ENCODE measurements at regions not wholly inside any gene's neighbourhood (a gene's known extent, or its start where the extent isn't known, plus 50 kb on each side); places are given as distances from the start of the nearest gene placed in this dataset.

- Histone ChIP-seq H3K4me3 (no peak overlapping the region), H3K27me3 (peaks cover 0 to 22% of the 10 kb centered on the region in 2 donors), H3K36me3 (no peaks in the 10 kb centered on the region), H3K27ac (no peak overlapping the region), H3K9me3 (no peaks in the 10 kb centered on the region), H3K4me1 (peaks cover 0 to 14% (median 6%) of the 10 kb centered on the region in 4 donors)
- intact Hi-C loops (cut with DNase I; ENCODE audit: low total_unique reads), result no loop called here
- DNase-seq, result no peak
- TF ChIP-seq, protein P1, sequence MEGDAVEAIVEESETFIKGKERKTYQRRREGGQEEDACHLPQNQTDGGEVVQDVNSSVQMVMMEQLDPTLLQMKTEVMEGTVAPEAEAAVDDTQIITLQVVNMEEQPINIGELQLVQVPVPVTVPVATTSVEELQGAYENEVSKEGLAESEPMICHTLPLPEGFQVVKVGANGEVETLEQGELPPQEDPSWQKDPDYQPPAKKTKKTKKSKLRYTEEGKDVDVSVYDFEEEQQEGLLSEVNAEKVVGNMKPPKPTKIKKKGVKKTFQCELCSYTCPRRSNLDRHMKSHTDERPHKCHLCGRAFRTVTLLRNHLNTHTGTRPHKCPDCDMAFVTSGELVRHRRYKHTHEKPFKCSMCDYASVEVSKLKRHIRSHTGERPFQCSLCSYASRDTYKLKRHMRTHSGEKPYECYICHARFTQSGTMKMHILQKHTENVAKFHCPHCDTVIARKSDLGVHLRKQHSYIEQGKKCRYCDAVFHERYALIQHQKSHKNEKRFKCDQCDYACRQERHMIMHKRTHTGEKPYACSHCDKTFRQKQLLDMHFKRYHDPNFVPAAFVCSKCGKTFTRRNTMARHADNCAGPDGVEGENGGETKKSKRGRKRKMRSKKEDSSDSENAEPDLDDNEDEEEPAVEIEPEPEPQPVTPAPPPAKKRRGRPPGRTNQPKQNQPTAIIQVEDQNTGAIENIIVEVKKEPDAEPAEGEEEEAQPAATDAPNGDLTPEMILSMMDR (IDR thresholded peaks at IDR 0.05), result no peak
Measured at GRCh38 chr10:131433568-131433967, 122.0 kb upstream of the TCERG1L start.

GRCh38 chr10:131435232-131435631 lies 123.7 kb upstream of the TCERG1L start:
- no peak overlapping the region for H3K27ac ChIP-seq
- peaks cover 0 to 14% (median 6%) of the 10 kb centered on the region in 4 donors for H3K4me1 ChIP-seq
- TF ChIP-seq, protein P1 (IDR thresholded peaks at IDR 0.05), result no peak
- H3K9me3 ChIP-seq, result no peaks in the 10 kb centered on the region
- no peak overlapping the region for H3K4me3 ChIP-seq
- H3K36me3 ChIP-seq, result no peaks in the 10 kb centered on the region
- intact Hi-C loops (cut with DNase I; ENCODE audit: low total_unique reads), result no loop called here
- H3K27me3 ChIP-seq, result peaks cover 0 to 25% of the 10 kb centered on the region in 2 donors
- DNase-seq, result no peak

DNA sequence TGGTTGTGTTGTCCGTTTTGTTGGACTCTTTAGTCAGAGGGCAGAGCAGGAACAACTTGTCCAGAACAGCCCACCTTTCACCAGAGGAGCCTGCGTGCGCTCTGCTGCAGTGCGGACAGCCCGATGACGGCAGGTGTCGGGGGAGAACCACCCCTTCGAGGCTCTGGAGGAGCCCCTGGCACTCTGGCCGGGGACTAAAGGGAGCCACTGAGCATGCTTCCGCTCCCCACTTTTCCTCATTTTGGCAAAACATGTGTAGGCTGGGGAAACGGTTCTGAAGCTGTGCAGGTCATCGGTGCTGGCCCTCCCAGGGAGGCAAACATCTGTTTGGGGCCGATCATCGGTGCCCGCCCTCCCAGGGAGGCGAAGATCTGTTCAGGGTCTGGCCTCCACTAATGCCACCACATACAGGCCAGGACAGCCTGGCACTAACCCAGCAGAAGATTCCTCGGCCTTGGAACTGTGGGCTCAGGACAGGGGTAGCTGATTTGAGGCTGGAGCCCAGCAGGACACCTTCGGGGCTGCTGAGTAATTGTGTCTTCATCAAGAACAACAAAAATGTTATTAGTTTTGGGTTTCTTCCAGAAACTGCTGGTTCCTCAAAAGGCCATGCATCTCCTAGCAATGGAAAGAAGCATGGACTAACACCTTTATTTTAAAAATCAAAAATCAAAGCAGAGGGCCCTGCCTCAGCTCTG lies 124.4 kb upstream of the TCERG1L start:
- Histone ChIP-seq H3K4me1 (peaks cover 0 to 14% (median 6%) of the 10 kb centered on the region in 4 donors), H3K36me3 (no peaks in the 10 kb centered on the region), H3K9me3 (no peaks in the 10 kb centered on the region), H3K4me3 (no peak overlapping the region), H3K27ac (no peak overlapping the region), H3K27me3 (peaks cover 0 to 28% of the 10 kb centered on the region in 2 donors)
- TF ChIP-seq, protein P1 (IDR thresholded peaks at IDR 0.05), result no peak
- DNase-seq, result no peak
- intact Hi-C loops (cut with DNase I; ENCODE audit: low total_unique reads), result no loop called here

DNA sequence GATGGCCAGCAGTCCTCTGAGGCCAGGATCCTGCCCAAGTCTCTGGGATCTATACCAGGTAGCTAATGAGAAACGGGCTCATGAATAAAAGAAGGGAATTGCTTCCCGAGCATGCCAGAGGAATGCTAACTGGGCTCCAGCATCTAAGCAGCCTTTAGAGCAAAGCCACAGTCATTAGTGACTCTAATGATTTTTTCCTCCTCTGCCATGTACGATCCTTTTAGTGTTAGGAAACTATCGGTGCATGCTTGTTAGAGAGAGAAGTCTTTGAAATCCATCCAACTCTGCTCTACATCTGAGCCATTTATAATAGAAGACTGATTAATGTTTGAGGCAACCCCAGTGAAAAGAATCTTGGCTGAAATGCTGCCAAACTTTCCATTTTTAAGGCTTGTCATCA lies 124.9 kb upstream of the TCERG1L start:
- H3K27me3 ChIP-seq, result peaks cover 0 to 30% of the 10 kb centered on the region in 2 donors
- H3K9me3 ChIP-seq, result no peaks in the 10 kb centered on the region
- no peak for DNase-seq
- TF ChIP-seq, protein P1 (IDR thresholded peaks at IDR 0.05), result no peak
- H3K4me3 ChIP-seq, result no peak overlapping the region
- H3K27ac ChIP-seq, result no peak overlapping the region
- intact Hi-C loops (cut with DNase I; ENCODE audit: low total_unique reads), result no loop called here
- H3K36me3 ChIP-seq, result no peaks in the 10 kb centered on the region
- H3K4me1 ChIP-seq, result peaks cover 0 to 14% (median 6%) of the 10 kb centered on the region in 4 donors

DNA sequence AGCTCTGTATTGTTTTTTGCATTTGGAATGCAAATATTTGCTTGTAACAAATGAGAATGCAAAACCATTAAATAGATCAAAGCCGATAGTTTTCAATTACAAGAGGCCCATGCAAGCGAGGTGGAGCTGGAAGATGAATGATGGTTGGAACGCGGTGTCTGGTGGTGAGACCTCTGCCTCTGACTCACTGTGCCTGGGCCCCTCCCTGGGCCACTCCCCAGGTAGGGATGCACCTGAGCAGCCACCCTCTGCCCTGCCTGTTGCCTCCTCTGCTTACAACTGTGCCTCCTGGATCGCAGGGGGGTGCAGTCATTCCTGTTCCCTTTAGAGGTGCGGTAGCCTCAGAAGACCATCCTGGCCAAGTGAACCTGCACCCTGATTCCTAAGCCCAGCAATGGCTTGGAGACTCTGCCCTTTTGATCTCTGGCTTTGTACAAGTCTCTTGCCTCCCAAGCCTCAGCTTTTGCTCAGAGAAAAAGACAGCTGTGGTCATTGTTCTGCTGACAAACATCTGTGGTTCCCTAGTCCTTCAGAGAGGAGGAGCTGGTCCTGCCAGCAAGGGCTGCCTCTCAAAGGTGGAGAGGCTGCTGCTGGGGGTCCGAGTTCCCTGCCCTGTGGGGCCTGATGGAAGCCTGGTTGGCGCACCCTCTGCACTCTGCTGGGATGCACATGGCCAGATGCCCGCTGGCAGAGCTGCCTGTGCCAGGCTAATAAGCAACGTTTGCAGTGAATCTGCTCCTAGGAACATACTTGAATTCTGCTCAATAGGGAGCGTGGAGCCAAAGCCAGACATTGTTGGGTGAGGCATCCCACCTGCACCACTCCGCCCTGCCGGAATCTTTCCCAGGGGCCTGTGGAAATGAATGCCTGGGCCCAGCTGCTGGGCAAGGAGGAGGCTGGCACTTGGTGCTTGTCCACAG lies 126.3 kb upstream of the TCERG1L start:
- Histone ChIP-seq H3K27me3 (peaks cover 0 to 19% of the 10 kb centered on the region in 2 donors), H3K36me3 (no peaks in the 10 kb centered on the region), H3K4me1 (peaks cover 0 to 14% (median 6%) of the 10 kb centered on the region in 4 donors), H3K4me3 (no peak overlapping the region), H3K9me3 (no peaks in the 10 kb centered on the region), H3K27ac (no peak overlapping the region)
- no peak for DNase-seq
- TF ChIP-seq, protein P1 (IDR thresholded peaks at IDR 0.05), result no peak
- intact Hi-C loops (cut with DNase I; ENCODE audit: low total_unique reads), result no loop called here

All from tibial artery (tissue), 4 donors.